H1 (cell line): ENCODE measurements at regions not wholly inside any gene's neighbourhood (a gene's known extent, or its start where the extent isn't known, plus 50 kb on each side); places are given as distances from the start of the nearest gene placed in this dataset.

Experiments used
- CTCF ChIA-PET: fragments of 300-600 bp; sonication (Branson Sonifier 250); formaldehyde crosslinking; loops from one replicate; lab custom pipeline; 2021; ENCODE audit not compliant: partially characterized antibody; lab: Charles Lee
- POLR2A ChIA-PET: fragments of 300-600 bp; sonication (Branson Sonifier 250); formaldehyde crosslinking; loops from one replicate; lab custom pipeline; 2021; ENCODE audit warnings: inconsistent platforms; ENCODE audit not compliant: partially characterized antibody; lab: Charles Lee
- DNase-seq, 2 experiments: peaks; one replicate each; pipeline versions ENCODE4 v3.0.0 to v3.0.0-alpha.2; 2010 to 2022; ENCODE audit warnings: low spot score in 2 of 2, low read depth in 1 of 2, mixed read lengths in 1 of 2
- FAIRE-seq: peaks from 2 replicates; lab custom pipeline; 2011; peaks lifted over from hg19 to GRCh38; lab: Jason Lieb, UNC
- H2AFZ ChIP-seq: 2 replicates; pipeline ENCODE4 v1.8.1; 2012; ENCODE audit warnings: low read length, inconsistent platforms
- H2AK5ac ChIP-seq: 2 replicates; pipeline ENCODE4 v1.6.1; 2013; ENCODE audit warnings: low read depth, low read length
- H2BK120ac ChIP-seq: replicated peaks from 2 replicates; pipeline ENCODE3; 2013; ENCODE audit warnings: low read depth, low read length, inconsistent platforms
- H2BK12ac ChIP-seq: 2 replicates; pipeline ENCODE4 v1.6.1; 2013; ENCODE audit warnings: low read depth, low read length
- H2BK15ac ChIP-seq: 2 replicates; pipeline ENCODE4 v1.6.1; 2013; ENCODE audit warnings: low read length
- H2BK20ac ChIP-seq: 2 replicates; pipeline ENCODE4 v1.6.1; 2013; ENCODE audit warnings: low read length
- H2BK5ac ChIP-seq: 2 replicates; pipeline ENCODE4 v1.6.1; 2013; ENCODE audit warnings: low read depth, low read length
- H3K14ac ChIP-seq: 2 replicates; pipeline ENCODE4 v1.6.1; 2013; ENCODE audit warnings: inconsistent platforms; ENCODE audit not compliant: insufficient read length
- H3K18ac ChIP-seq: 2 replicates; pipeline ENCODE4 v1.6.1; 2013; ENCODE audit warnings: low read length; ENCODE audit errors: extremely low read depth
- H3K23ac ChIP-seq: 2 replicates; pipeline ENCODE4 v1.6.1; 2013; ENCODE audit warnings: inconsistent platforms; ENCODE audit not compliant: insufficient read length
- H3K23me2 ChIP-seq: 2 replicates; pipeline ENCODE4 v1.6.1; 2013; ENCODE audit warnings: low read depth, low read length
- H3K27ac ChIP-seq: 2 replicates; pipeline ENCODE4 v1.6.1; 2011; ENCODE audit warnings: low read depth, low read length, inconsistent platforms
- H3K27me3 ChIP-seq, 4 experiments: replicated peaks in 1 of 4; 1 replicate in 1 of 4; 2 replicates in 3 of 4; pipeline versions ENCODE4 v1.6.1 to v1.8.1; 2011 to 2013; ENCODE audit warnings: low read length in 3 of 4, mild to moderate bottlenecking in 3 of 4, inconsistent platforms in 2 of 4, mixed read lengths in 2 of 4, moderate library complexity in 1 of 4; ENCODE audit not compliant: control insufficient read depth in 3 of 4, insufficient read depth in 3 of 4; ENCODE audit errors: extremely low read depth in 1 of 4
- H3K36me3 ChIP-seq, 4 experiments: 2 replicates each; pipeline versions ENCODE4 v1.6.1 to v1.8.1; 2011 to 2013; ENCODE audit warnings: mild to moderate bottlenecking in 4 of 4, low read length in 3 of 4, moderate library complexity in 2 of 4, control low read depth in 1 of 4, inconsistent platforms in 1 of 4; ENCODE audit not compliant: insufficient read depth in 4 of 4, control insufficient read depth in 2 of 4
- H3K4ac ChIP-seq: replicated peaks from 2 replicates; pipeline ENCODE3; 2013; ENCODE audit warnings: low read length, low read depth, mixed read lengths, inconsistent platforms; ENCODE audit not compliant: insufficient read length
- H3K4me1 ChIP-seq, 4 experiments: replicated peaks in 1 of 4; 1 replicate in 1 of 4; 2 replicates in 3 of 4; pipeline versions ENCODE4 v1.6.1 to v1.8.1; 2011 to 2013; ENCODE audit warnings: low read length in 3 of 4, inconsistent platforms in 2 of 4, mixed read lengths in 1 of 4; ENCODE audit not compliant: insufficient read depth in 4 of 4, control insufficient read depth in 3 of 4
- H3K4me2 ChIP-seq, 2 experiments: 2 replicates each; pipeline versions ENCODE4 v1.6.1 to v1.8.1; 2011 to 2013; ENCODE audit warnings: low read depth in 2 of 2, low read length in 2 of 2, control low read depth in 1 of 2, inconsistent platforms in 1 of 2, mild to moderate bottlenecking in 1 of 2; ENCODE audit not compliant: insufficient read depth in 1 of 2
- H3K4me3 ChIP-seq, 4 experiments: fragments of 200-600, 300-600 bp in 1 of 4; sonication (generic), shearing (Covaris generic), sonication (Bioruptor Twin) in 1 of 4; 2 replicates each; pipeline versions ENCODE4 v1.5.1 to v1.8.1; 2011 to 2016; ENCODE audit warnings: low read length in 4 of 4, low read depth in 3 of 4, control low read depth in 2 of 4, inconsistent platforms in 2 of 4, mild to moderate bottlenecking in 2 of 4, mixed read lengths in 1 of 4, moderate library complexity in 1 of 4; ENCODE audit not compliant: insufficient read depth in 2 of 4; ENCODE audit errors: extremely low read depth in 1 of 4
- H3K56ac ChIP-seq: replicated peaks from 2 replicates; pipeline ENCODE3; 2013; ENCODE audit warnings: low read depth, mild to moderate bottlenecking, mixed read lengths, low read length, inconsistent platforms; ENCODE audit not compliant: insufficient read length
- H3K79me1 ChIP-seq: 2 replicates; pipeline ENCODE4 v1.6.1; 2013; ENCODE audit warnings: low read depth, low read length, control low read depth
- H3K79me2 ChIP-seq, 2 experiments: 2 replicates each; pipeline versions ENCODE4 v1.6.1 to v1.8.1; 2012 to 2013; ENCODE audit warnings: low read length in 2 of 2, mild to moderate bottlenecking in 2 of 2, inconsistent platforms in 1 of 2; ENCODE audit not compliant: insufficient read depth in 2 of 2, control insufficient read depth in 1 of 2
- H3K9ac ChIP-seq, 4 experiments: replicated peaks in 1 of 4; 1 replicate in 1 of 4; 2 replicates in 3 of 4; pipeline versions ENCODE4 v1.6.1 to v1.8.1; 2011 to 2013; ENCODE audit warnings: low read depth in 3 of 4, low read length in 3 of 4, control low read depth in 2 of 4, mild to moderate bottlenecking in 2 of 4, moderate library complexity in 2 of 4, inconsistent platforms in 1 of 4; ENCODE audit errors: extremely low read depth in 1 of 4
- H3K9me3 ChIP-seq, 2 experiments: 2 replicates each; pipeline versions ENCODE4 v1.6.1 to v1.8.1; 2012 to 2013; ENCODE audit warnings: mild to moderate bottlenecking in 2 of 2, moderate library complexity in 2 of 2, control low read depth in 1 of 2, inconsistent platforms in 1 of 2, low read depth in 1 of 2, low read length in 1 of 2, mixed read lengths in 1 of 2; ENCODE audit not compliant: insufficient read depth in 2 of 2
- H4K20me1 ChIP-seq, 2 experiments: replicated peaks in 1 of 2; 2 replicates each; pipeline versions ENCODE3 to v1.8.1; 2011 to 2013; ENCODE audit warnings: inconsistent platforms in 2 of 2, low read length in 2 of 2, mild to moderate bottlenecking in 1 of 2; ENCODE audit not compliant: insufficient read depth in 2 of 2, control insufficient read depth in 1 of 2
- H4K5ac ChIP-seq: 2 replicates; pipeline ENCODE4 v1.6.1; 2013; ENCODE audit warnings: low read length, low read depth, mixed read lengths, inconsistent platforms; ENCODE audit not compliant: insufficient read length
- H4K8ac ChIP-seq: 2 replicates; pipeline ENCODE4 v1.8.0; 2013; ENCODE audit warnings: mild to moderate bottlenecking, moderate library complexity, low read length, inconsistent platforms; ENCODE audit not compliant: insufficient read depth; ENCODE audit errors: extremely low read depth
- H4K91ac ChIP-seq: replicated peaks from 2 replicates; pipeline ENCODE3; 2013; ENCODE audit warnings: low read length, mixed read lengths, inconsistent platforms; ENCODE audit not compliant: insufficient read length
- CHD1 ChIP-seq: IDR thresholded peaks from 2 replicates; pipeline ENCODE4 v1.6.1; 2012; ENCODE audit warnings: low read depth, low read length, improper control_type of control experiment
- RAD21 ChIP-seq, 2 experiments: IDR thresholded peaks in 1 of 2; conservative IDR thresholded peaks in 1 of 2; 2 replicates each; pipeline ENCODE4 v1.6.1; 2011; ENCODE audit warnings: low read depth in 2 of 2, low read length in 2 of 2, improper control_type of control experiment in 1 of 2, inconsistent platforms in 1 of 2, mild to moderate bottlenecking in 1 of 2, moderate library complexity in 1 of 2
- TAF7 ChIP-seq: optimal IDR thresholded peaks from 2 replicates; pipeline ENCODE3; 2011; ENCODE audit warnings: low read depth, mild to moderate bottlenecking, inconsistent platforms, low read length, moderate library complexity, borderline replicate concordance
- WGBS, 2 experiments: shearing (Covaris generic) in 1 of 2; methylation state at CpG; one replicate each; pipeline versions ENCODE4 v1.1.6 to v1.1.7; 2013 to 2015; ENCODE audit warnings: low lambda C conversion rate in 2 of 2, mixed read lengths in 2 of 2, inconsistent platforms in 1 of 2, low coverage in 1 of 2, missing lambda C conversion rate in 1 of 2; ENCODE audit not compliant: insufficient replicate concordance in 2 of 2, insufficient coverage in 1 of 2, insufficient read length in 1 of 2; ENCODE audit errors: extremely low coverage in 1 of 2, missing lambda C conversion rate in 1 of 2; 5-methylcytosine and 5-hydroxymethylcytosine counted together
- TF ChIP-seq, protein P1 (sequence below): IDR thresholded peaks from 2 replicates; pipeline ENCODE4 v1.6.1; 2012; ENCODE audit warnings: low read length, inconsistent platforms

DNA sequence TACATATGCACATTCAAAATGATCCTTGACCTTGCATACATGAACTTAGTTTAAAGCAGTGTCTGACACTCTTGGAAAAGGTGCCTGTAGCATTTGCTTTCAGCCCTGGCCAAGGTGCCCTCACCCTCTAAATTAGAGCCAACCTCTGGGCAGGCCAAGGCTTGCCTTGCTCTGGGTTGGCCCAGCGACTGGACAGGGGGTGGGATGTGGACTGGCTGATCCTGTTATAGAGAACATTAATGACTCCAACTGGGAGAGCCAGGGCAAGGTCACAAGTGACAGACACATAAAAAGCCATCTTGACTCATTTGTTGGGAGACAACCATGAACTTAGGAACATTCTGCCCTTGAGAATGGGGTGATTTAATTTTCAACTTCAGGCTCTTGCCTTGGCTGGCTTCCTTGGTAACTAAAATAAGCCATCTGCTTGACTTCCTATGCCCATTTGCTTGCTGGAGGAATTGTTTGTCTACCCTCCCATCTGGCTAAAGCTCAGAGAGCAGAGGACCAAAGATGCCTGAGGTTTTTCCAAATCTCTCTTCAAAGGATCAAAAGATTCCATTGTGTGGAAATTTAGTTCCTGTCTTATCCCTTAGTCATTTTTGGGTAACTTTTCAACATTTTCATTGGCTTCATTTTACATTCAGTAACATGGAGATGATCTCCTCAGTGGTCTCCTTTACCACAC lies 403.7 kb downstream of the SOX2 start:
- Histone ChIP-seq H3K14ac (no peak overlapping the region), H3K79me1 (no peaks in the 10 kb centered on the region), H2AK5ac (no peak overlapping the region), H3K79me2 (no peaks in the 10 kb centered on the region), H3K36me3 (no peaks in the 10 kb centered on the region), H2BK12ac (no peak overlapping the region), H3K9ac (no peak overlapping the region), H3K4me1 (peaks cover 0 to 3% (median 0%) of the 10 kb centered on the region in 4 experiments; a peak in 1 of 7 replicates), H3K56ac (no peak overlapping the region), H2AFZ (no peak overlapping the region), H3K9me3 (no peaks in the 10 kb centered on the region), H3K27me3 (peaks cover 3 to 9% (median 6%) of the 10 kb centered on the region in 4 experiments), H3K4me3 (no peak overlapping the region), H3K27ac (no peak overlapping the region), H4K91ac (no peak overlapping the region), H3K4ac (no peak overlapping the region), H2BK15ac (no peak overlapping the region), H2BK20ac (no peak overlapping the region), H4K5ac (no peak overlapping the region), H2BK120ac (no peak overlapping the region), H4K20me1 (no peaks in the 10 kb centered on the region), H4K8ac (no peak overlapping the region), H3K4me2 (no peak overlapping the region), H3K23me2 (peaks cover 5% of the 10 kb centered on the region; the same call in 1 of the 2 replicates), H3K18ac (no peak overlapping the region), H3K23ac (no peak overlapping the region), H2BK5ac (no peak overlapping the region)
- no peak for DNase-seq
- POLR2A ChIA-PET = no interaction called here
- FAIRE-seq = no peak
- CTCF ChIA-PET = no interaction called here
- WGBS, 2 experiments = 93% methylated on average over 1 of the region's 1 CpG; no CpG with 5 or more reads in 1 of the 2 experiments
- TF ChIP-seq, protein P1, sequence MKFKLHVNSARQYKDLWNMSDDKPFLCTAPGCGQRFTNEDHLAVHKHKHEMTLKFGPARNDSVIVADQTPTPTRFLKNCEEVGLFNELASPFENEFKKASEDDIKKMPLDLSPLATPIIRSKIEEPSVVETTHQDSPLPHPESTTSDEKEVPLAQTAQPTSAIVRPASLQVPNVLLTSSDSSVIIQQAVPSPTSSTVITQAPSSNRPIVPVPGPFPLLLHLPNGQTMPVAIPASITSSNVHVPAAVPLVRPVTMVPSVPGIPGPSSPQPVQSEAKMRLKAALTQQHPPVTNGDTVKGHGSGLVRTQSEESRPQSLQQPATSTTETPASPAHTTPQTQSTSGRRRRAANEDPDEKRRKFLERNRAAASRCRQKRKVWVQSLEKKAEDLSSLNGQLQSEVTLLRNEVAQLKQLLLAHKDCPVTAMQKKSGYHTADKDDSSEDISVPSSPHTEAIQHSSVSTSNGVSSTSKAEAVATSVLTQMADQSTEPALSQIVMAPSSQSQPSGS = no peak
- no peak for TF ChIP-seq RAD21 (IDR thresholded peaks at IDR 0.05 in 1 of 2, conservative IDR thresholded peaks at IDR 0.05 in 1 of 2; ENCODE audit: low read depth in 2 of 2, low read length in 2 of 2)
- TF ChIP-seq CHD1 = no peak
- no peak for TF ChIP-seq TAF7
